ENCODE measurements at regions not wholly inside any gene's neighbourhood (a gene's known extent, or its start where the extent isn't known, plus 50 kb on each side); places are given as distances from the start of the nearest gene placed in this dataset.

- TF ChIP-seq EP300 (IDR thresholded peaks at IDR 0.05) (no peak), CTCF (IDR thresholded peaks at IDR 0.05) (no peak)
Measured at GRCh38 chr13:44312131-44312530, 61.5 kb upstream of the SERP2 start.

All from suprapubic skin (tissue), 3 donors.